MCF 10A (cell line): ENCODE measurements at regions not wholly inside any gene's neighbourhood (a gene's known extent, or its start where the extent isn't known, plus 50 kb on each side); places are given as distances from the start of the nearest gene placed in this dataset.

Experiments used
- BruUV-seq: library from RNA; stranded (reverse); fragments of 400-500 nt; replicated peaks from 2 replicates; lab custom pipeline; 2021; lab: Mats Ljungman, UMichigan
- CTCF ChIA-PET: fragments of 300-600 bp; sonication (Branson Sonifier 250); formaldehyde crosslinking; extraction: SDS; loops from one replicate; lab custom pipeline; 2021; ENCODE audit warnings: antibody characterized with exemption, inconsistent platforms; lab: Yijun Ruan, JAX
- POLR2A ChIA-PET: fragments of 300-600, 350-650 bp; sonication (Branson Sonifier 250); formaldehyde crosslinking; extraction: SDS; loops from one replicate; lab custom pipeline; 2020; ENCODE audit warnings: antibody characterized with exemption, inconsistent platforms; lab: Yijun Ruan, JAX
- DNase-seq: peaks from one replicate; pipeline ENCODE4 v3.0.0-alpha.2; 2018; ENCODE audit not compliant: unreplicated experiment
- H3K27ac Mint-ChIP-seq: one replicate; pipeline ENCODE4 v1.8.0; 2022; ENCODE audit warnings: mild to moderate bottlenecking, low read depth, mixed read lengths; ENCODE audit not compliant: unreplicated experiment
- H3K27me3 Mint-ChIP-seq: one replicate; pipeline ENCODE4 v1.8.0; 2022; ENCODE audit warnings: mixed read lengths; ENCODE audit not compliant: insufficient read depth, unreplicated experiment
- H3K36me3 Mint-ChIP-seq: one replicate; pipeline ENCODE4 v1.8.0; 2022; ENCODE audit warnings: mild to moderate bottlenecking, moderate library complexity, mixed read lengths; ENCODE audit not compliant: insufficient read depth, unreplicated experiment
- H3K4me1 Mint-ChIP-seq: one replicate; pipeline ENCODE4 v1.8.0; 2022; ENCODE audit warnings: mixed read lengths; ENCODE audit not compliant: insufficient read depth, unreplicated experiment
- H3K4me3 Mint-ChIP-seq: one replicate; pipeline ENCODE4 v1.8.0; 2022; ENCODE audit warnings: mild to moderate bottlenecking, moderate library complexity, mixed read lengths; ENCODE audit not compliant: unreplicated experiment
- H3K9me3 Mint-ChIP-seq: one replicate; pipeline ENCODE4 v1.8.0; 2022; ENCODE audit warnings: mixed read lengths; ENCODE audit not compliant: unreplicated experiment
- CTCF ChIP-seq: fragments of 200-600 bp; IDR thresholded peaks from one replicate; pipeline ENCODE4 v1.8.0; 2022; ENCODE audit warnings: antibody characterized with exemption, mild to moderate bottlenecking; ENCODE audit not compliant: unreplicated experiment
- intact Hi-C: fragments of 100-400 bp; cut with micrococcal nuclease; formaldehyde crosslinking; loops from 2 replicates; pipeline ENCODE4 v1.14.1; 2022

DNA sequence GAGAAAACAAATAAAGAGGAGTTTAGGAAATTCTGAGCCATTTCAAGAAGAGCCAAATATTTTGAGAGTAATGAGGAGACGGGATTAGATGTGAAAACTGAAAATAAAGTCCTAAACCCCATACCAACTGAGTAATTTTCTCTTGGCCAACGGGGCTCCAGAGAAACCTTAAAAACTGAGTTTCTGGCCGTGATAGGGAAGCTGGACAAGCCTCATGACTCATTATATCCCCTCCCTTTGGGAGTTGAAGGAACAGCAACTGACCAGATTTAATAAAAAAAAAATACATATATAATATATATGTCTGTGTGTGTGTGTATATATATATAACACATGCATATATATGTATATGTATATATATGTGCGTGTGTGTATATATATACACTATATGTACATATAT lies 119.6 kb downstream of the PRDM9 start:
- no peak overlapping the region for H3K27ac Mint-ChIP-seq
- H3K4me1 Mint-ChIP-seq: peaks cover 27% of the 10 kb centered on the region
- H3K27me3 Mint-ChIP-seq: no peaks in the 10 kb centered on the region
- no peaks in the 10 kb centered on the region for H3K9me3 Mint-ChIP-seq
- no TSS peak for BruUV-seq
- no peak for DNase-seq
- H3K4me3 Mint-ChIP-seq: no peak overlapping the region
- CTCF ChIA-PET: no interaction called here
- intact Hi-C loops: no loop called here
- POLR2A ChIA-PET: interaction anchor here (0.6 kb wide), 1 partner anchor 58 kb away, joined by 4 read pairs; no protein-coding TSS in a partner anchor
- TF ChIP-seq CTCF: no peak
- no peaks in the 10 kb centered on the region for H3K36me3 Mint-ChIP-seq

DNA sequence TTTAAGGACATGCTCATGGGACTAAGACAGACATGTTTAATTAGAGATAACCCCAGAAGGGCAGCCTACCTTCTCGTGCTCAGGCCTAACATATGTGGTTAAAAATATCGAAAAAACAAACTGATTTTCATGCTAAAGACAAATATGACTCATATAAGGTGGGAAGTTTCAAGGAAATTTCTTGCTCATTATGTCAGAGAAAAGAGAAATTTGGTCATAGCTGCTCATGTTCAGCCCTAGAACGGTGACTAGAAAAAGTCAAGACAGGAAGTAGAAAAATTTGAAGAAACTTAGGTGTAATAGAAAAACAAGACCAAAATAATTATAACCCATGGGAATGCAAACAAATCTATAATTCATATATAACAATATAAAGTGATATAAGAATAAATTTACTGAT lies 120.6 kb downstream of the PRDM9 start:
- Mint-ChIP-seq H3K27me3 (no peaks in the 10 kb centered on the region), H3K36me3 (no peaks in the 10 kb centered on the region), H3K27ac (no peak overlapping the region), H3K9me3 (no peaks in the 10 kb centered on the region), H3K4me1 (peaks cover 27% of the 10 kb centered on the region), H3K4me3 (no peak overlapping the region)
- POLR2A ChIA-PET: no interaction called here
- no TSS peak for BruUV-seq
- intact Hi-C loops: no loop called here
- CTCF ChIA-PET: no interaction called here
- TF ChIP-seq CTCF: no peak
- DNase-seq: peak; percentile 3

DNA sequence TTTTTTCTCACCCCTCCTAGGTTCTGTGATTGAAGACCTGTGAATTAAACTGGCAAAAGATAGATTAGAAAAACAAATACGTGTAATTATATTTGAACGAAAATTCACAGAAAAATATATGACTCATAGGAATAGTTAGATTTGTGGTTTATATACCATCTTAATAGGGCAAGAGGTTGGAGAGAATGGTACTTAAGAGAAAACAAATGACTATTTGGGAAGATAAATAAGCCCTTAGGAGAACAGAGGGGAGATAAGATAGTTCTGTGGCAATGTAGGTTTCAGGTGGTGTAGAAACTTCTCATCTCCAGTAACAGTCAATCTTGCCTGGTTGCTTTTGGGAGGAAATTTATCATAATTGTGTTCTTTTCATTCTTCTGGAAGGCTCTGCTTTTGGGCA lies 122.0 kb downstream of the PRDM9 start:
- CTCF ChIA-PET: no interaction called here
- no peaks in the 10 kb centered on the region for H3K36me3 Mint-ChIP-seq
- intact Hi-C loops: no loop called here
- POLR2A ChIA-PET: no interaction called here
- no peak for TF ChIP-seq CTCF
- peak overlapping the region; percentile 5 for H3K27ac Mint-ChIP-seq
- no TSS peak for BruUV-seq
- H3K9me3 Mint-ChIP-seq: no peaks in the 10 kb centered on the region
- peaks cover 27% of the 10 kb centered on the region for H3K4me1 Mint-ChIP-seq
- H3K27me3 Mint-ChIP-seq: no peaks in the 10 kb centered on the region
- no peak for DNase-seq
- no peak overlapping the region for H3K4me3 Mint-ChIP-seq

DNA sequence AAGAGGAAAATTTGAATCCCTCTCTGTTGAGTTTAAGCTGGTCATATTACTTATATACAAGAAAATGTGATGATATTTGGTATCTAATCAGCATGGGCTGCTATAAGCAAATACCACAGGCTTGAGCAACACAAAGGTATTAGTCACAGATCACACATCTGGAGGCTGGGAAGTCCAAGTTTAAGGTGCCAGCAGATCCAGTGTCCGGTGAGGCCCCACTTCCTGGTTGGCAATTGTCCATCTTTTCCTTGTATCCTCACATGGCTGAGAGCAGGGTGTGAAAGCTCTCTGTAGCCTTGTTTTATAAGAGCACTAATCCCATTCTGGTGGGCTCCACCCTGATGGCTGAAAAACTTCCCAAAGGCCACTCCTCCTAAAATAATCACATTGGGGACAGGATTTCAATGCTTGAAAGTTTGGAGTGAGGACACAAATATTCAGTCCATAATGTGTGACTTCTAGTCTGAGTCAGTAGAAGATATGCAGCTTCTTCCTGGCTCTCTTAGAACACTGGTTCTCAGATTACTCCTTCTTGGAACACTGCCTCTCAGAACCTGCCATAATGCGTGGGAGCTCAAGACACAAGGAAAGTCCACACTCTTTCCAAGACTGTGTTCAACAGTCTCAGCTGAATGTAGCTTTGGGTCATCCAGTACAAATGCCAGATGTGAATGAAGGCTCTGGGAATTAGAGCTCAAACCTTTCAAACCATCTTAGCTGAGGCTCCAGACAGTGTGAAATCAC lies 124.1 kb downstream of the PRDM9 start:
- intact Hi-C loops: no loop called here
- Mint-ChIP-seq H3K9me3 (no peaks in the 10 kb centered on the region), H3K36me3 (no peaks in the 10 kb centered on the region), H3K27me3 (no peaks in the 10 kb centered on the region), H3K27ac (peak overlapping the region; percentile 87), H3K4me1 (peaks cover 27% of the 10 kb centered on the region), H3K4me3 (peak overlapping the region; percentile 14)
- ChIA-PET POLR2A (no interaction called here), CTCF (interaction anchor here (0.7 kb wide), 1 partner anchor 81 kb away, joined by 3 read pairs; no protein-coding TSS in a partner anchor)
- no TSS peak for BruUV-seq
- no peak for TF ChIP-seq CTCF
- DNase-seq: peak; percentile 91
